AG20443 (cell line): ENCODE measurements at regions not wholly inside any gene's neighbourhood (a gene's known extent, or its start where the extent isn't known, plus 50 kb on each side); places are given as distances from the start of the nearest gene placed in this dataset.
"Not testable (repeated sequence)": the region's sequence is repeated elsewhere in the genome, so short reads cannot be mapped to it uniquely, and the experiment has no call there.

Source experiments
- DNase-seq: peaks from one replicate; pipeline ENCODE4 v3.0.0; 2012; ENCODE audit warnings: low spot score, mixed read lengths

GRCh38 chr4:133592591-133592990 is 443.5 kb downstream of the PCDH10 start:
- DNase-seq: no peak

- DNase-seq: no peak
Measured at GRCh38 chr4:133592106-133592505, 443.0 kb downstream of the PCDH10 start.

- no peak for DNase-seq
Measured at GRCh38 chr4:133588306-133588705, 439.2 kb downstream of the PCDH10 start.

GRCh38 chr4:133585323-133585722 is 436.2 kb downstream of the PCDH10 start:
- no peak for DNase-seq

- no peak for DNase-seq
Measured at GRCh38 chr4:133584714-133585113, 435.6 kb downstream of the PCDH10 start.

GRCh38 chr4:133581996-133582619 is 433.0 kb downstream of the PCDH10 start:
- no peak for DNase-seq

GRCh38 chr4:133574248-133574647 is 425.2 kb downstream of the PCDH10 start:
- DNase-seq: no peak

GRCh38 chr4:133565379-133565778 is 416.3 kb downstream of the PCDH10 start:
- DNase-seq: no peak

GRCh38 chr4:133559987-133560386 is 410.9 kb downstream of the PCDH10 start:
- DNase-seq: no peak

GRCh38 chr4:133555671-133556070 is 406.6 kb downstream of the PCDH10 start:
- DNase-seq: no peak

- DNase-seq: no peak
Measured at GRCh38 chr4:133550436-133550835, 401.3 kb downstream of the PCDH10 start.

- no peak for DNase-seq
Measured at GRCh38 chr4:133544097-133544496, 395.0 kb downstream of the PCDH10 start.

GRCh38 chr4:133537780-133538281 is 388.7 kb downstream of the PCDH10 start:
- DNase-seq: no peak

GRCh38 chr4:133534224-133534623 is 385.1 kb downstream of the PCDH10 start:
- DNase-seq: not testable (repeated sequence)

- no peak for DNase-seq
Measured at GRCh38 chr4:133524369-133524768, 375.3 kb downstream of the PCDH10 start.

- no peak for DNase-seq
Measured at GRCh38 chr4:133513901-133514300, 364.8 kb downstream of the PCDH10 start.

- DNase-seq: no peak
Measured at GRCh38 chr4:133498149-133498548, 349.1 kb downstream of the PCDH10 start.

- no peak for DNase-seq
Measured at GRCh38 chr4:133493776-133494175, 344.7 kb downstream of the PCDH10 start.

GRCh38 chr4:133493241-133493640 is 344.1 kb downstream of the PCDH10 start:
- DNase-seq: no peak

- DNase-seq: no peak
Measured at GRCh38 chr4:133484287-133484686, 335.2 kb downstream of the PCDH10 start.

GRCh38 chr4:133483600-133484246 is 334.6 kb downstream of the PCDH10 start:
- no peak for DNase-seq

GRCh38 chr4:133476063-133476462 is 327.0 kb downstream of the PCDH10 start:
- DNase-seq: no peak

GRCh38 chr4:133474501-133474900 is 325.4 kb downstream of the PCDH10 start:
- no peak for DNase-seq

- DNase-seq: no peak
Measured at GRCh38 chr4:133472244-133472643, 323.1 kb downstream of the PCDH10 start.
